Osteoblast (primary cell): ENCODE measurements at regions not wholly inside any gene's neighbourhood (a gene's known extent, or its start where the extent isn't known, plus 50 kb on each side); places are given as distances from the start of the nearest gene placed in this dataset.
"Not testable (repeated sequence)": the region's sequence is repeated elsewhere in the genome, so short reads cannot be mapped to it uniquely, and the experiment has no call there.

ENCODE experiments used
- DNase-seq: peaks from one replicate; pipeline ENCODE4 v3.0.0; 2011; ENCODE audit warnings: low spot score, mixed read lengths; ENCODE audit not compliant: insufficient read length; ENCODE audit errors: missing footprints
- H2AFZ ChIP-seq: 2 replicates; pipeline ENCODE4 v1.6.0; 2011; ENCODE audit warnings: mild to moderate bottlenecking, low read length
- H3K27ac ChIP-seq: 2 replicates; pipeline ENCODE4 v1.5.1; 2011; ENCODE audit warnings: mild to moderate bottlenecking, low read depth, low read length, moderate library complexity
- H3K27me3 ChIP-seq: 2 replicates; pipeline ENCODE4 v1.6.0; 2012; ENCODE audit warnings: mild to moderate bottlenecking, control low read depth, inconsistent platforms, low read length, moderate library complexity; ENCODE audit not compliant: insufficient read depth
- H3K36me3 ChIP-seq: 2 replicates; pipeline ENCODE4 v1.5.1; 2011; ENCODE audit warnings: mild to moderate bottlenecking, low read length, control low read depth, moderate library complexity; ENCODE audit not compliant: insufficient read depth
- H3K4me1 ChIP-seq: 2 replicates; pipeline ENCODE4 v1.5.1; 2011; ENCODE audit warnings: mild to moderate bottlenecking, low read length, control low read depth, moderate library complexity; ENCODE audit not compliant: insufficient read depth
- H3K4me2 ChIP-seq: 2 replicates; pipeline ENCODE4 v1.6.0; 2011; ENCODE audit warnings: mild to moderate bottlenecking, low read length; ENCODE audit not compliant: insufficient read depth
- H3K4me3 ChIP-seq: fragments of 200-600 bp; sonication (generic); 3 replicates; pipeline ENCODE4 v1.5.1; 2012; ENCODE audit warnings: mild to moderate bottlenecking, low read length, inconsistent platforms; ENCODE audit not compliant: insufficient read depth
- H3K79me2 ChIP-seq: 2 replicates; pipeline ENCODE4 v1.6.0; 2012; ENCODE audit warnings: mild to moderate bottlenecking, low read length, control low read depth, inconsistent platforms; ENCODE audit not compliant: insufficient read depth
- H3K9me3 ChIP-seq: 2 replicates; pipeline ENCODE4 v1.5.1; 2011; ENCODE audit warnings: low read depth, low read length, control low read depth
- H4K20me1 ChIP-seq: 2 replicates; pipeline ENCODE4 v1.6.0; 2012; ENCODE audit warnings: mild to moderate bottlenecking, low read length, control low read depth; ENCODE audit not compliant: insufficient read depth
- CTCF ChIP-seq: IDR thresholded peaks from 2 replicates; pipeline ENCODE4 v1.5.1; 2011; ENCODE audit warnings: mild to moderate bottlenecking, low read depth, low read length, moderate library complexity; ENCODE audit errors: extremely low read depth

- Histone ChIP-seq H3K4me3 (no peak overlapping the region), H2AFZ (no peak overlapping the region)
Measured at GRCh38 chr16:86736502-86736901, 158.2 kb downstream of the FOXL1 start.

GRCh38 chr16:86737083-86737482, 158.7 kb downstream of the FOXL1 start:
- Histone ChIP-seq H3K4me3 (no peak overlapping the region), H2AFZ (no peak overlapping the region), H3K36me3 (no peaks in the 10 kb centered on the region), H3K4me2 (no peak overlapping the region), H3K4me1 (peaks cover 5% of the 10 kb centered on the region), H4K20me1 (no peaks in the 10 kb centered on the region), H3K9me3 (no peaks in the 10 kb centered on the region), H3K27me3 (peaks cover 2% of the 10 kb centered on the region), H3K79me2 (no peaks in the 10 kb centered on the region), H3K27ac (no peak overlapping the region)
- DNase-seq = no peak
- no peak for TF ChIP-seq CTCF

More at GRCh38 chr16:86736502-86736901, 158.2 kb downstream of the FOXL1 start:
- peaks cover 1% of the 10 kb centered on the region for H3K4me1 ChIP-seq
- no peaks in the 10 kb centered on the region for H3K36me3 ChIP-seq
- H3K27ac ChIP-seq = no peak overlapping the region
- no peaks in the 10 kb centered on the region for H3K79me2 ChIP-seq
- H3K27me3 ChIP-seq = peaks cover 3% of the 10 kb centered on the region
- H3K9me3 ChIP-seq = no peaks in the 10 kb centered on the region
- no peak overlapping the region for H3K4me2 ChIP-seq
- DNase-seq = no peak
- H4K20me1 ChIP-seq = no peaks in the 10 kb centered on the region
- no peak for TF ChIP-seq CTCF

- not testable (repeated sequence) for H3K27me3 ChIP-seq, H2AFZ ChIP-seq, H4K20me1 ChIP-seq, H3K4me2 ChIP-seq, H3K4me1 ChIP-seq, H3K4me3 ChIP-seq, H3K9me3 ChIP-seq, H3K27ac ChIP-seq, DNase-seq, H3K79me2 ChIP-seq, H3K36me3 ChIP-seq
Measured at GRCh38 chr16:86738322-86738721, 160.0 kb downstream of the FOXL1 start.

- Histone ChIP-seq H3K27me3 (no peaks in the 10 kb centered on the region), H3K9me3 (no peaks in the 10 kb centered on the region), H3K36me3 (no peaks in the 10 kb centered on the region), H3K4me1 (peaks cover 5% of the 10 kb centered on the region), H3K27ac (no peak overlapping the region), H3K4me3 (no peak overlapping the region), H4K20me1 (no peaks in the 10 kb centered on the region), H3K79me2 (no peaks in the 10 kb centered on the region), H3K4me2 (no peak overlapping the region), H2AFZ (no peak overlapping the region)
- no peak for TF ChIP-seq CTCF
- DNase-seq = no peak
Measured at GRCh38 chr16:86739178-86739577, 160.8 kb downstream of the FOXL1 start.
